ENCODE measurements at regions not wholly inside any gene's neighbourhood (a gene's known extent, or its start where the extent isn't known, plus 50 kb on each side); places are given as distances from the start of the nearest gene placed in this dataset.

GRCh38 chr12:25723336-25723735 is 170.3 kb upstream of the LMNTD1 start:
- Histone ChIP-seq H3K36me3 (ENCODE audit: low read depth, missing control alignments) (no peaks in the 10 kb centered on the region), H3K27me3 (no peaks in the 10 kb centered on the region), H3K27ac (no peak overlapping the region), H3K4me1 (peaks cover 4% of the 10 kb centered on the region), H3K4me3 (no peak overlapping the region), H3K9me3 (no peaks in the 10 kb centered on the region)
- no peak for TF ChIP-seq CTCF (IDR thresholded peaks at IDR 0.05)
- no peak for TF ChIP-seq POLR2A (IDR thresholded peaks at IDR 0.05)
- no peak for DNase-seq
- WGBS, 2 donors = 53 to 65% methylated on average over 1 of the region's 1 CpG
- intact Hi-C loops (cut with DNase I; ENCODE audit: low total_unique reads) = no loop called here

GRCh38 chr12:25723921-25724491 is 170.9 kb upstream of the LMNTD1 start:
- TF ChIP-seq POLR2A (IDR thresholded peaks at IDR 0.05) (no peak), CTCF (IDR thresholded peaks at IDR 0.05) (no peak)
- Histone ChIP-seq H3K36me3 (ENCODE audit: low read depth, missing control alignments) (no peaks in the 10 kb centered on the region), H3K4me3 (no peak overlapping the region), H3K27me3 (no peaks in the 10 kb centered on the region), H3K27ac (no peak overlapping the region), H3K9me3 (no peaks in the 10 kb centered on the region), H3K4me1 (peaks cover 4% of the 10 kb centered on the region)
- no peak for DNase-seq
- intact Hi-C loops (cut with DNase I; ENCODE audit: low total_unique reads) = no loop called here
- WGBS, 2 donors = 83 to 88% methylated on average over 4 of the region's 4 CpGs

- Histone ChIP-seq H3K27ac (no peak overlapping the region), H3K4me3 (no peak overlapping the region), H3K27me3 (no peaks in the 10 kb centered on the region), H3K4me1 (peaks cover 4% of the 10 kb centered on the region), H3K36me3 (ENCODE audit: low read depth, missing control alignments) (no peaks in the 10 kb centered on the region), H3K9me3 (no peaks in the 10 kb centered on the region)
- 89 to 95% methylated on average over 3 of the region's 3 CpGs for WGBS, 2 donors
- DNase-seq = no peak
- TF ChIP-seq CTCF (IDR thresholded peaks at IDR 0.05) (no peak), POLR2A (IDR thresholded peaks at IDR 0.05) (no peak)
- intact Hi-C loops (cut with DNase I; ENCODE audit: low total_unique reads) = no loop called here
Measured at GRCh38 chr12:25725470-25725869, 172.4 kb upstream of the LMNTD1 start.

- Histone ChIP-seq H3K4me3 (no peak overlapping the region), H3K27me3 (no peaks in the 10 kb centered on the region), H3K9me3 (no peaks in the 10 kb centered on the region), H3K4me1 (peaks cover 4% of the 10 kb centered on the region), H3K36me3 (ENCODE audit: low read depth, missing control alignments) (no peaks in the 10 kb centered on the region), H3K27ac (no peak overlapping the region)
- TF ChIP-seq POLR2A (IDR thresholded peaks at IDR 0.05) (no peak), CTCF (IDR thresholded peaks at IDR 0.05) (no peak)
- WGBS, 2 donors = 71 to 85% methylated on average over 1 of the region's 1 CpG
- DNase-seq = no peak
- intact Hi-C loops (cut with DNase I; ENCODE audit: low total_unique reads) = no loop called here
Measured at GRCh38 chr12:25725931-25726330, 172.8 kb upstream of the LMNTD1 start.

- H3K36me3 ChIP-seq (ENCODE audit: low read depth, missing control alignments) = no peaks in the 10 kb centered on the region
- no peak overlapping the region for H3K4me3 ChIP-seq
- H3K27ac ChIP-seq = no peak overlapping the region
- DNase-seq = no peak
- H3K9me3 ChIP-seq = no peaks in the 10 kb centered on the region
- H3K27me3 ChIP-seq = no peaks in the 10 kb centered on the region
- H3K4me1 ChIP-seq = peaks cover 4% of the 10 kb centered on the region
- 24 to 32% methylated on average over 2 of the region's 2 CpGs for WGBS, 2 donors
- intact Hi-C loops (cut with DNase I; ENCODE audit: low total_unique reads) = no loop called here
- TF ChIP-seq CTCF (IDR thresholded peaks at IDR 0.05) = no peak
- TF ChIP-seq POLR2A (IDR thresholded peaks at IDR 0.05) = no peak
Measured at GRCh38 chr12:25728056-25728595, 175.0 kb upstream of the LMNTD1 start.

Measured in testis (tissue), 2 donors.